Ovary (tissue), 3 donors: ENCODE measurements at regions not wholly inside any gene's neighbourhood (a gene's known extent, or its start where the extent isn't known, plus 50 kb on each side); places are given as distances from the start of the nearest gene placed in this dataset.

Source experiments
- CTCF ChIP-seq, 3 donors: fragments of 450-650 bp in 2 of 3; fragments of 200-600 bp in 1 of 3; IDR thresholded peaks; one replicate each; pipeline versions ENCODE4 v1.5.1 to v1.8.0; 2016 to 2022; ENCODE audit warnings: antibody characterized with exemption in 3 of 3, mild to moderate bottlenecking in 1 of 3
- EP300 ChIP-seq: sonication (generic); formaldehyde crosslinking; IDR thresholded peaks from one replicate; pipeline ENCODE4 v1.6.1; 2017; ENCODE audit warnings: antibody characterized with exemption
- POLR2A ChIP-seq: fragments of 450-650 bp; IDR thresholded peaks from one replicate; pipeline ENCODE4 v1.6.1; 2017; ENCODE audit warnings: antibody characterized with exemption, mild to moderate bottlenecking, moderate library complexity
- donor health status: DM: no; HTN: no; CAD: no.

GRCh38 chr9:36450110-36450732, 50.2 kb upstream of the RNF38 start:
- peak; percentile 23 to 45 (median 38) for TF ChIP-seq CTCF (IDR thresholded peaks at IDR 0.05)
- no peak for TF ChIP-seq POLR2A
- TF ChIP-seq EP300 = no peak
